T-helper 1 cell treated with Interleukin-12 subunit alpha and Interleukin-12 subunit beta and Interleukin-4 antibody, amounts not matched to agents 30 ng/mL and 1 ng/mL, for 36 hours (primary cell): ENCODE measurements at regions not wholly inside any gene's neighbourhood (a gene's known extent, or its start where the extent isn't known, plus 50 kb on each side); places are given as distances from the start of the nearest gene placed in this dataset.
"Not testable (repeated sequence)": the region's sequence is repeated elsewhere in the genome, so short reads cannot be mapped to it uniquely, and the experiment has no call there.

Experiments
- intact Hi-C: fragments of 100-400 bp; cut with micrococcal nuclease; formaldehyde crosslinking; loops from one replicate; pipeline ENCODE4 v1.15.1; 2024

DNA sequence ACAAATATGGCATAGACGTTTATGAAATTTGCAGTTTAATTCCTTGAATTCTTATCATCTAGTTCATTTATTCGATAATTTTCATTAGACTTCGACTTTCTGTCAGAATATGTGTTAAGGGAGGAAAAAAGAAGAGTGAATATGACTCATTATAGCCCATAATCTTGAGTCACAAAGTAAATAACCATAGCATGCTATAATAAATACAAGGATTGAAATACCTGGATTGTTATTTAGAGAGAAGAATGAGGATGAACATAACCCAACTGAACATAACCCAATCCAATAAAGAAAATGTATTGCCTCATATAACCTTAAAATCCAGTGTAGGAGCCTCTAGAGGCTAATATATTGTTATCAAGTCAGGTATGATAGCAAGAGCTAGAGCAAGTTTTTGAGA is 1858.3 kb upstream of the RAG2 start:
- intact Hi-C loops, result no loop called here

DNA sequence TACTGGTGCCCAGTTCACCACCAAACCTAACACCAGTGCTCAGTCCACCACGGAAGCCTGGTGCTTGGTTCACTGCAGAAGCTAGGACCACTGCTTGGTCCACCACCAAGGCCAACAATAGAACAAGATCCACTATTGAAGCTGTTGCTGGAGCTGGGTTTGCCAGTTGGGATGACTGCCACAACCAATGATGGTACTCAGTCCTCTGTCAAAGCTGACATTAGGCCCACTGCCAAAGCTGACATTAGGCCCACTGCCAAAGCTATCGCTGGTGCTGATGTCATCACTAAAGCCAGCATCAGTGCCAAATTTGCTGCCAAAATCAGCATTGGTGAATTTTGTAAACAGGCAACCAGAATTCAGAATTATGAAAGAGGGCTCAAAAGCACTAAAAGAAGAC is 1850.2 kb upstream of the RAG2 start:
- intact Hi-C loops, result no loop called here

DNA sequence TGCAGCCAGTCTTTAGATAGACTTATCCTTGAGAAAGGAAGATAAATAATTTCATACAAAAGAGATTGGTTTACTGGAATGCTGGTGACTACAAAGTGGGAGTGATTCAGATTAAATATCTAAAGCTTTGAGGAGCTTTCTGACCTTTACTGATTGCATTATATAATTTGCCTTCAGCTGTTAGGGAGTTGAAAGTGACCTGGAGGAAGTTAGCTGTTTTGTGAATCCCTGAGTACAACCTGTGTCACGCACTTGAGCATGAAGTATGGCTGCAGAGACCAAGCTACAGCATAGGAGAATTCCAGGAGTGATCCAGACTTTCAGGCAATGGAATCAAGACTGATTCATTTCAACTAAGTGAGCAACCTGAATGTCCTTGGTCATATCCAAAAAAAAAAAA is 1848.3 kb upstream of the RAG2 start:
- intact Hi-C loops, result no loop called here

DNA sequence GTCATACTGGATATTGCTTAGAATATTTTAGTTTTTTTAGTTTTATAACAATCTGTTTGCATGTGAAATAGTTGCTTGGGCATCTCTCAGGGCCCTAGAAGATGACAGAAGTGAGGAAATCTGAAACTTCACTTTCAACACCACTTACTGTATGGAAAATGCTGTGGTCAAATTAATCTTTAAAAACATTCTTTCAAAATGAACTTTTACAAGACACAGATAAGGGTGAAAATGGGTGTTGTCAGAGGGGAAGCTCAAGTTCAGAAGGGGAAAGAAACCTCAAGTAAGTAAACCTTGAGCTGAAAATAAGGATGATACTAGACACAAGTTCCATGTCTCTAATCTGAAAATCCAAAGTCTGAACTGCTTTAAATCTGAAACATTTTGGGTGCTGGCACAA is 1840.1 kb upstream of the RAG2 start:
- intact Hi-C loops, result no loop called here

DNA sequence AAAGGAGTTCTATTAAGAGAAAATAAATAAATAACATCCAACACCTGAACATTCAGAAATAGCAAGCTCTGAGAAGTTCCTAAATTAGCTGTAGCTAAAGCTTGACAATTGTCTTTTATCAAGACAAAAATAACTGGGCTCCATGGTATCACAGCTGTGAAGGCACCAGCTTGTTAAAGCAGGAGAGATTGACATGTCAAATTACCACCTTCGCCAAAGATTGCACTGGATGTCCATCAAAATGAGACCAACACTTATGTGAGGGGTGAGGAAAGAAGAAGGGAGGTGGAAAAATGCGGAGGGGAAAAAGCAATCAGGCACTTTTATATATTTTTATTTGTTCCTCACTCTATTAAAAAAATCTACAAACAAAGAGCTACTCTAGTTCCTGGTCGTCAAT is 1827.5 kb upstream of the RAG2 start:
- intact Hi-C loops, result no loop called here

DNA sequence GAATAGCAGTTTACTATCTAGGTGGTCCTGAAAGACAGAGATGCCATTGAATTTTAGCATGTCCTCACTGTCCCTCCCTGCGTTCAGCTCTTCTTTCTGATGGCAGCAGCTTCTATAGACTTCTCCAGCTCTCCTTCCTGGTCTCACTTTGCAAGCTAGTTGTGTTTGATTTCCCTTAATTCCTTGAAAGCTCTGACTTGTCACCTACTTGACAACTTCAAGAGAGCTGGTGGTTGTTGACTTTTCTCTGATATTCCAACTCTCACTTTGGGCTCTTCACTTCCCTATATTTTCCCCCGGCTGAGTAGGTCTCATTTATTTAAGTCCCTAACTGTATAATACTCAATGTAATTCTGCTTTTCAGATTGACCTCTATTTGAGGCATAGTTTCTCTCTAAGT is 1825.0 kb upstream of the RAG2 start:
- intact Hi-C loops, result loop anchor here (1.0 kb wide), 1 partner anchor 20 kb away; no protein-coding TSS in a partner anchor

DNA sequence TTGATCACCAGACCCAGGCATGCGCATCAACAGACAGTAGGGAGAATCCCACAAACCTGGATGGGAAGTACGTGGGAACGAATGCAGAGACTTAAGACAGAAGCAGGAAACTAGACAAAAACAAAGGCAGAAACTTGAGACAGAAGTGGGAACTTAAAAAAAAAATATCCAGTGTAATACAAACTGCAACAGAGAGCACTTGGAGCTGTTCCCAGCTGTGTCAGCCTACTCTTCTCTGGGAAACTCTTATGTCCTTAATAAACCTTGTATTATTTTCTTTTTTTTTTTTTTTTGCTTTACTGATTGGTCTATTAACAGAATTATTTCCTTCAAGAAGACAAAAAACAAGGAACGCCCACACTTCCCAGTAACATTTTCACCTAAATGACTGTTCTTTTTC is 1818.1 kb upstream of the RAG2 start:
- intact Hi-C loops, result no loop called here

DNA sequence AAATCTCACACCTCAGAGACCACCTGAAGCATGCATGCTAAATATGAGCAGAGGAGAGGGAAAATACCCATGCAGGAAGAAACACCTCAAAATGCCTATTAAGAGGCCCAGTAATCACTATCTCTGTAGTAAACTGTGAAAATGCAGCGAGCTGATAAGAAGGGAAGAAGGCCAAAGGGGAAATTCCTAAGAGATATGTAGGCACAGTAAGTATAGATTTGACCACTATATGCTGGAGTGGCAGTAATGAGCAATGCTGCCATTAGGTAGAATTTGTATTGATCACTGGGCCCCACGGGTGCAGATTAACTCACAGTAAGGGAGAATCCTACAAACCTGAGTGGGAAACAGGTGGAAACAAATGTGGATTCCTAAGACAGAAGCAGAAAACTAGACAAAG is 1813.1 kb upstream of the RAG2 start:
- intact Hi-C loops, result no loop called here

DNA sequence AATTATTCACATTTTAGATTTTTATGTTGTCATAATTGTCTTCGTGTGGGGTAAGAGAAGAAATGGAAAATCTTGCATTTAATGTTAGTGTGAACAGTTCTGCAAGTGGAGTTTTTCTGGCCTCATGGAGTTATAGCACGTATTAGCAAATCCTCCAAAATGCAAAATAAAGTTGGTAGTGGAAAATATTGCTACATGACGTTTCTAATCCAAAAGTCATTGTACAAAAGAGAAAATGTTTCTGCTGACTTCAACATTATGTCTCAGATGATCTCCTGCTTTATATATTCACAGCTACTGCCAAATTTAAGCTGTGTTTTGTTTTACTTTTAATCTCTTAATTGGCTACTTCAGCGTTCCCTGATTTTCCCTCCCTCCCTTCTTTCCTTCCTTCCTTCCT is 1804.0 kb upstream of the RAG2 start:
- intact Hi-C loops, result no loop called here

DNA sequence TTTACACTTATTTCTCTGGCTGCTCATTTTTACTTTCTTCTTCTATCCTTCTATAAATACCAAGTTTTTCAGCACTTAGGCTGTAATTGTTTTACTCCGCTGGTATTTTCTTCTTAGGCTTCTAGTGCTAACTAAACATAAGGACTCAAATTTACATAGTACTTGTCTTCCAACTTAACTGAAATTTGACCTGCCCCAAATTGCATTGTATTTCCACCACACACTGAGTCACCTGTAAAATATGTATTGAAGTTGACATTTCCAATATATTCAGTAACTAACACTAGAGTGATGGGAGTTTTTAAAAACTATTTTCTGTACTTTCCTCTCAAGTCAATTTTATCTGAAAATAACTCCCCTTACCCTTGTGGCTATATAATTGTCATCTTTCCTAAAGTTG is 1794.1 kb upstream of the RAG2 start:
- intact Hi-C loops, result no loop called here

DNA sequence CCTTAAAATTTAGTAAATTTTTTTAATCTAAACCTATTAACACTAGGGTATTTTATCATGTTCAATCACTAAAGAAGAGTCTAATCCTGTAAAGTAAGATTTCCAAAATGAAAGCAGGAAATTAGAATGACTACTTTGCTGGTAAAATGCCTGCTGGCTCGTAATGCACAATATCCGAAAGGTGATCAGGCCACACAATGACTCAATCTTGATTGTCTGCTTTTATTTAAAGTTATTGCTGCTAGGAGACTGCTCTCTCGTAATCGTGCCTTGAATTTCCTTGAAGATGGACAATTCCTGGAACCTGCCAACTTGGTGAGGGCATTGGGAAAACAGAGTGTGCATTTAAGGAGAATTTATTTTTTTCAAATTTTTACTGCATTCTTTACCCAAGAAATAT is 1786.5 kb upstream of the RAG2 start:
- intact Hi-C loops, result no loop called here

DNA sequence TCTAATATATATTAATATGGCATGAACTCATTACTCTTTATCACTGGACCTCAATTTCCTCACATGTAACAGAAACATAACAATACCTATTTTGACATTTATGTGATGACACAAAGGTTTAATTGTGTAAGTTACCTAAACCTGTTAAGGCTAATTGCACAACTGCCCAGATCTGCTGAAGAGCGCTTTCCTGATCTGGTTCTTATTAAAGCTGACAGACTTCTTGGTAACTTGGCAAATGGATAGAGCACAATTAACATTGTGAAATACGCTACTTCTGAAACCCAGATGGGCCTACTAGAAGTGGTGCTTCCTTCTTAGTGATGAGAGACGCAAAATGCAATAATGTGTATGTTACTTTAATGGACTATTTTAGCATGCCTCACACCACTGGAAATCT is 1767.2 kb upstream of the RAG2 start:
- intact Hi-C loops, result no loop called here

DNA sequence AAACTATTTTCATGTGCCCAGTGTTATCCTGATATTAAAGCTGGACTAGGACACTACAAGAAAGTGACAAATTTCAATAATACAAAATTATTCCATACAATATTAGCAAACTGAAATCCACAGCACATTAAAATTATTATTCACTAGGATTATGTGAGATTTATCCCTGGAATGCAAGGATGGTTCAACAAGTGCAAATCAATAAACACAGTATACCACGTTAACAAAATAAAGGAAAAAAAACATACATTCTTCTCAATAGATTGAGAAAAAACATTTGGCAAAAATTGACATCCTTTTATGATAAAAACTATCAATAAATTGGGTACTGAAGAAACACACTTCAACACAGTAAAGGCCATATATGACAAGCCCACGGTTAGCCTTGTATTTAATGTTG is 1758.2 kb upstream of the RAG2 start:
- intact Hi-C loops, result no loop called here

DNA sequence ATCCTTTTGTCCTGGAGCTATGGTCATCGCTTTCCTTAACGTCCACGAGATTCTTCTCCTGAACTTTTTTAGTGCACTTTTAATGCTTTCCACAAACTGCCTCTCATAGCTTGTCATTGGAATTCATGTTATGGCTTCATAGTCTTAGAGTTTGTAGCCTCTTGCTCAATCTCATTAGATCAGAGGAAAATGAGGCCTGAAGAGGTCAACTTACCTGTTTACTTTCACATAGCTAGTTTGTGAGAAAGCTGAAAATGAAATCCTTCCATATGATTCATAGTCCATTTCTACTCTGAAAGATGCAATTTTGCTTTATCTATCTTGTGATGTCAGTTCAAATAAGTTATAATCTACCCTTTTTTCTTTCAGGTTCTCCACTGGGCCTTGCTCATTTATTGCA is 1747.2 kb upstream of the RAG2 start:
- intact Hi-C loops, result no loop called here

DNA sequence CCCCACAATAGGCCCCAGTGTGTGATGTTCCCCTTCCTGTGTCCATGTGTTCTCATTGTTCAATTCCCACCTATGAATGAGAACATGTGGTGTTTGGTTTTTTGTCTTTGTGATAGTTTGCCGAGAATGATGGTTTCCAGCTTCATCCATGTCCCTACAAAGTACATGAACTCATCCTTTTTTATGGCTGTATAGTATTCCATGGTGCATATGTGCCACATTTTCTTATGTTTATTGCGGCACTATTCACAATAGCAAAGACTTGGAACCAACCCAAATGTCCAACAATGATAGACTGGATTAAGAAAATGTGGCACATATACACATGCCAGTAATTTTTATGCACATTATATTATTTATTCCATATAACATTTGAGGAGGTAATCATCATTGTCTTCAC is 1743.6 kb upstream of the RAG2 start:
- intact Hi-C loops, result not testable (repeated sequence)

DNA sequence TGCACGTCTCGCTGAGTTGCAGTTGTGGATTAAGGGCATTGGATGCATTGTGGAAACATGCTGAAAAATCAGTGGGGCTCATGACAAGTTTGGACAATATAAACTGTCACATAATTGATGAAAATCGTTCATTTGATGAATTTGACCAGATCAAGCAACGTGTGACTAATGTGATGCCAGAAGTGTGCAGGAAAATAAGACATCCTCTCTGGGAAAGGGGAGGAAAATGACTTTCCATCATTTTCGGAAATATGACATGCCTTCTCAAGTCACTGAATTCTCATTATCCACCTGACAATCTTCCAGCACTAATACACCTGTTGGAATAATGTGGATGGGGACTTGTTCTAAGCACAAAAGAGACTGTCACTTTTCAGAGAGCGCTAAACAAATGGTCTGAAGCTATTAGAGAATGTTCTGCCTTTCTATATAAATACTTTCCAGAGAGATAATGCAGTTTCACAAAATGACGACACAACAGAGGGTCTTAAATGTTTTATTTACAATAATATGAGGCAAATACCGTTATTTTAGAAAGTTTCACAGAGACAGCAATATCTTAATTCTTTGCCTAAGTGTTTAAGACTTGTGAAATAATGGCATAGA is 1741.9 kb upstream of the RAG2 start:
- intact Hi-C loops, result no loop called here

DNA sequence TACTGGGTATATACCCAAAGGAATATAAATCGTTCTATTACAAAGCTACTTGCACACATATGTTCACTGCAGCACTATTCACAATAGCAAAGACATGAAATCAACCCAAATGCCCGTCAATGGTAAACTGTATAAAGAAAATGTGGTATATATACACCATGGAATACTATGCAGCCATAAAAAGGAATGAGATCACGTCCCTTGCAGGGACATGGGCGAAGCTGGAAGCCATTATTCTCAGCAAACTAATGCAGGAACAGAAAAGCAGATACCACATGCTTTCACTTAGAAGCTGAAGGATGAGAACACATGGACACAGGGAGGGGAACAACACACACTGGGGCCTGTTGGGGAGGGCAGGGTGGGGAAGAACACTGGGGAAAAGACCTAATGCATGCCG is 1740.0 kb upstream of the RAG2 start:
- intact Hi-C loops, result not testable (repeated sequence)

DNA sequence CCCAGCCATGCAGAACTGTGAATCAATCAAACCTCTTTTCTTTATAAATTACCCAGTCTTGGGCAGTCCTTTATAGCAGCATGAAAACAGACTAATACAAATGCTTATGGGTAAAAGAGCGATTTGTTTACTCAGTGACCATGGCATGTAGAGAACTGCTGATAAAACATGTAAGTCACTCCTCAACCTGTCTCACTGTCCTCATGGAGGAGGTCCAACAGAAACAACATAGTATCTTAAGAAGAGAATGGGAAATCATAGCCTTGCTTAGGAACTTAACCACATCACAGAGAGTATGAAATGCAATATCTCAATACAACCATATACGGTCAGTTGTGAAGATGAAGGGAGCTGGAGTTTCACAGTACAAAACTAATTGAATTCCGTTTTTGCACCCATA is 1734.0 kb upstream of the RAG2 start:
- intact Hi-C loops, result no loop called here

DNA sequence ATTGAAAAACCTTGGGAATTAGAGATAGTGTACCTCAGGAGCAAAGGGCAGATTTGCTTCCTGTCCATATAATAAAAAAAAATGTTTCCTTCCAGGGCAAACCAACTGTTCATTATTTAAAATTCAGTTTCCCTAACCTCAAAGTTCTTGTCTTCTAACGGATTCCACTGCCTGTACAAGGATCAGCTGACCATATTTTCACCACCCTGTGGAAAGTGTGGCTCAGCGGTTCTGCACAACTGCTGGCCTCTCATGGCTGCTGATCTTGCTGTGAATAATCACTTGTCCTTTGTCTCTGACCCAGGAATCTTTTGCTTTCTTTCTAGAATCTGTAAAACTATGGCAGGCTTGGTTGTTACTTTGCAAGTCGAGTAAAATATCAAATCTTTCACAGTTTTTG is 1732.5 kb upstream of the RAG2 start:
- intact Hi-C loops, result no loop called here

DNA sequence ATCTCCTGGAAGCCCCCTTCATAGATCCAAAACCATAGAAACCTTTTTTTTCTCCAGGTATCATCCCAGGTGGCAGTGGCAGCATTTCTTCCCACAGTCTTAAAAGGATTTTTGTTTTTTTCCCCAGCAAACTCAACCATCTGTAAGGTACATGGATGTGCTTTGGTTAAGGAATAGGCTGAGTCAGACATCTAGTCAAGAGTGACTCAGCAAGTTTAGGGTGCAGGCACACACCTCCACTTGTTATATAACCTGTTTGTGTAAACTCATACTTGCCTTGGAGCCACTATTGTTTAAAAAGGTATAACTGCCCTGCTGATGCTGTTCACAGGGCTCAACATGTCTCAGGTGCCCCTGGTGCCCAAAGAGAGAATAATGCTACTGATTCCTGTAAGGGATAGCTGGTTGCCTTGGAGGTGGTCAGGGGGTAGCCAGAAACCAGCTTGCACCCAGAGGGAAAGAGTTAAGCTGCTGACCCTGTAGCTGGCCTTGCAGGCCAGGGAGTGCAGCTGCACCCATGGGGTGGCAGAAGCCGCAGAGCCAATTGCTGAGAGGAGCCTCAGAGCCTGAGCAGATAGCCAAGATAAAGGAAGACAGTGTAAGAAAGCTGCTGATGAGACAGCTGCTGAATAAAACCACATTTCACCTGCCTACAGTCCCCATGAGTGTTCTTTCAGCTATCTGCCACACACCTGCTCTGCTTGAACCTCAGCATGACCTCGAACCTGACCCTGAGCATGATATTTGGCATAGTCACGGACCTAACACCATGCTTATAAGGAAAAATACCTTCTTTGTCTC is 1726.1 kb upstream of the RAG2 start:
- intact Hi-C loops, result no loop called here

DNA sequence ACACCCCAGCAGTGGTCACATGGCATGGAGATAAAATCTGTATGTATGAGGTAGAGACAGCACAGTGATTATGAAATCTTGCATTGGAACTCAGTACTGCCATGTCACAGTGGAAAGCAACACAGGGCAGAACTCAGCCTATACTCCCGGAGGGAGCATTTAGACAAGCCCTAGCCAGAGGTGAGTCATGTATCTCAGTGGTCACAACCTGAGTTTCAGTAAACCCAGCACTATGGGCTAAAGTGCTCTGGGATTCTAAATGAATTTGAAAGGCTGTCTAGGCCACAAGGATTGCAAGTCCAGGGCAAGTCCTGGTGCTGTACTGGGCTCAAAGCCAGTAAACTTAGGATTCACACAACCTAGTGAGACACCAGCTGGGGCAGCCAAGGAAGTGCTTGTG is 1717.1 kb upstream of the RAG2 start:
- intact Hi-C loops, result no loop called here

DNA sequence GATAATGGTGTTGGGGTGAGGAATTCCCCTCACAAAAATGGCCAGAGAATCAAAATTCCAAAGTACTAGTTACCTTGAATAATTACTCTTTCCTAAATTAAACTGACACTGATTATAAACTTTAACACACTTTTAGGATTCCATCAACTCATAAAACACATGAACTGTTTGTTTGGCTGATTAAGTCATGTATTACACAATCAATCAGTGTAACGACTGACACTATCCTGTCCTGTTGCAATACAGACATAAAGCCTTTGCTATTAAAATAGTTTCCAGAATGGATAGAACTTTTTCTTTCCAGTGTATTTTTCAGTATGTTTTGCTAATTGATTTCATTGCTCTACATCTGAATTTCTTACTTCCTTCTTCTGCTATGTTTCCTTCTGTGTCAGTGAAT is 1709.4 kb upstream of the RAG2 start:
- intact Hi-C loops, result no loop called here

DNA sequence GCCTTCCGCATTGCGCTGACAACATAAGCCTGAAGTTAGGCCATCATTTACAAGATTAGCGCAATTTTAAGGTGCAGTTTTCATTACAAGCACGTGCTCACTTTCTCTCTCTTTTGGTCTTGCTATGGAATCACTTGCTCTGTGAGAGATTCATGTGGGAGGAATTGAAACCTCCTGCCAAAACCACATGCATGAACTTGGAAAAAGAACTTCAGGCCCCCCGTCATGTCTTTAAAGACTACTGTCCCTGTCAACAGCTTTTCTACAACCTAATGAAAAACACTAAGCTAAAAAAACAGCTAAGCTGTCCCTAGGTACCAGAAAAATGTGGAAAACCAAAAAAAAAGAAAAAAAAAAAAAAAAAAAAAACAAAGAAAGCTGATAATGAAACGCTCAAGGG is 1707.6 kb upstream of the RAG2 start:
- intact Hi-C loops, result no loop called here
